ENCODE measurements at regions not wholly inside any gene's neighbourhood (a gene's known extent, or its start where the extent isn't known, plus 50 kb on each side); places are given as distances from the start of the nearest gene placed in this dataset.

DNA sequence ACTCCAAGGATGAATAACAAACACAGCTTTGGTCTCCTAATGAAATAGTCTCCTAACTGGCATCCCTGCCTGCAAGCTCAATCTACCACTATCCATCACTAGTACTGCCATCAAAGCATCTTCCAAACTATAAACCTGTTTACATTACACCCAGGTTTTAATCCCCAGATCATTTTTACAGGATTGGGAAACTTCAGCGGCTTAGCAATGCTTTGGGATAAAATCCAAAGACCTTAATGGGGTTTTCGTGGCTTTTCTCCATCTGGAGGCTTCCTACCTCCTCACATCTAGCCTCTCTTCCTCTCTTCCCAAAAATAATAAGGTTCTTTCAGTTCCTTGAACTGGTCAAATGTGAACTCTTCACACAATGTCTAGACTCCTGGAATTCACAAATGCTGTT, 92.2 kb upstream of the SETBP1 start:
- TF ChIP-seq, protein P1, sequence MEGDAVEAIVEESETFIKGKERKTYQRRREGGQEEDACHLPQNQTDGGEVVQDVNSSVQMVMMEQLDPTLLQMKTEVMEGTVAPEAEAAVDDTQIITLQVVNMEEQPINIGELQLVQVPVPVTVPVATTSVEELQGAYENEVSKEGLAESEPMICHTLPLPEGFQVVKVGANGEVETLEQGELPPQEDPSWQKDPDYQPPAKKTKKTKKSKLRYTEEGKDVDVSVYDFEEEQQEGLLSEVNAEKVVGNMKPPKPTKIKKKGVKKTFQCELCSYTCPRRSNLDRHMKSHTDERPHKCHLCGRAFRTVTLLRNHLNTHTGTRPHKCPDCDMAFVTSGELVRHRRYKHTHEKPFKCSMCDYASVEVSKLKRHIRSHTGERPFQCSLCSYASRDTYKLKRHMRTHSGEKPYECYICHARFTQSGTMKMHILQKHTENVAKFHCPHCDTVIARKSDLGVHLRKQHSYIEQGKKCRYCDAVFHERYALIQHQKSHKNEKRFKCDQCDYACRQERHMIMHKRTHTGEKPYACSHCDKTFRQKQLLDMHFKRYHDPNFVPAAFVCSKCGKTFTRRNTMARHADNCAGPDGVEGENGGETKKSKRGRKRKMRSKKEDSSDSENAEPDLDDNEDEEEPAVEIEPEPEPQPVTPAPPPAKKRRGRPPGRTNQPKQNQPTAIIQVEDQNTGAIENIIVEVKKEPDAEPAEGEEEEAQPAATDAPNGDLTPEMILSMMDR (conservative IDR thresholded peaks at IDR 0.05; ENCODE audit: low read depth, low read length): no peak
- H3K4me3 ChIP-seq (ENCODE audit: low read length): no peak overlapping the region
- DNase-seq (ENCODE audit: low read depth): no peak

DNA sequence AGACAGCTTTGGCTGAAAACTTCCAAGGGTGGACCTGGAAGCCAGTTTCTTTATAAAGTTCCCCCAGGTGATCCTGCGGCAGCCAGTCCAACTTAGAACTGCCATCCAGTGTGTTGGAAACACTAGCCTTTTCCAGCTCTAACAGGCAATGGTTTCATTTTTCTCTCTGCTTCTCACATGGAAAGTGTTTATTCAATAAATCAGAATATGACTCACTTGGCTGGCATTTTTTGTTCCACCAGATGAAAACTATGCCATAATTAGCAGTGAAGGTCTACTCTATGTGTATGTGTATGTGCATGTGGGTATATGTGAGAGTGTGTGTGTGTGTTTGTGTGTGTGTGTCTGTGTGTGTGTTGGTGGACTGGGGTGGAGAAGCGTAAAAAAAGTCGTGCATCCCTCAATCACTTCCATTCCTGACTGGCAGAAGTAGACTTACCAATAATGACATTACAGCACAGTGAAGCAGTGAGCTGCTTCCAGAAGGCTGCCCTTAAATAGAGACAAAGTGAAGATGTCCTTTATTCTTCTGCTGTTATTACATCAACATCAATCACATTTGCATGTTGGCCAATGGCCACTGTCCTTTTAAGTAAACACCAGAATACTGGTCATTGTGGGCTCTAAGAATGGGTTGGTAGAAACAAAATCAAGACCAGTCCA, 90.9 kb upstream of the SETBP1 start:
- TF ChIP-seq, protein P1 (conservative IDR thresholded peaks at IDR 0.05; ENCODE audit: low read depth, low read length): no peak
- peak; percentile 80 for DNase-seq (ENCODE audit: low read depth)
- H3K4me3 ChIP-seq (ENCODE audit: low read length): no peak overlapping the region

DNA sequence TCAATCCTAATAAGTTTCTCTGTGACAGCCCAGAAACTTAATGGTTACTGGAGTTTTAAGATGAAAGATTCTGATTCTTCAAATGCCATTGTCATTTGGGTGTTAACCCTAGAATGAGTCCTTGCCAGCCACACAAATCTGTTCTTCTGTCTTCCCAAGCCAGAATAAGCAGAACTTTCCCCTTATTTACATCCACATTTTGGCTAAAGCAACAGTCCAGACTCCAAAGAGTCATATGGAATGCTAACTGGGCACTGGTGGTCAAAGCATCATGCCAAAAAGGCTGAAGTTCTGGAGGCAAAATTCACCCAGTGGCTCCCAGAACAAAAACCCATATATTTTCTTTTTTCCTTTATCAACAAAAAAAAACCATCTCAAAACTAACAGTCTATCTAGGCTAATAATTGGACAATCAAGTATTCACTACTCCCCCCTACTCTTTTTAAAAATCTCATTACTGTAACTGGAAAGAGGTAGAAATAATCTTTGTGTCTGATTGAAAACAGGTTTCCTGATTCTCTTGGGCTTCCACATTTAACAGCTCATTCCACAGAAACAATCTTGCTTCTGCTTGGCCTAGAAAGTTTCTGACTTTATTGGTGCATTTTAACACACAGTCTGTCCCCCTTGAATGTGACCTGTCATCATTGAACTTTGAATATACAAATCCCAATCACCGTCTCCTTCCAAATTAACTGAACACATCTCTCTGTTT, 89.6 kb upstream of the SETBP1 start:
- no peak for DNase-seq (ENCODE audit: low read depth)
- TF ChIP-seq, protein P1 (conservative IDR thresholded peaks at IDR 0.05; ENCODE audit: low read depth, low read length): no peak
- no peak overlapping the region for H3K4me3 ChIP-seq (ENCODE audit: low read length)

DNA sequence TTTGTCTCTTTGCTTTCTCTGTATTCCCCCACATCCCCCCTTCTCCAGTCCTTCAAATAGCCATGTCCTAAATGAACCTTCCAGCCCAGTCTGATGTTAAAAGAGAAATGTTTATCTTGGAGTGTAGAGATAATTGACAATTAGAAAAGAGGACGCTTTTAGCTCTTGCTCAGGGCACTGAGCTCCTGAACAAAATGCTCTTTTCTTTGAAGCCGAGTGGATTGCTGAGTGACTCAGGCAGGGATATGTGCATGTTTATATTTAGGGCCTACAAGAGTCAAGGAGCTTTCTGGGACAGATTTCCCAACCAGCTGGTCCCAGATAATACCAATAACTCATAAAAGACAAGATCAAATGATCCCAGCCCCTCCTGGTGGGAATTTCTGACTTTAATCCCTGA, 88.0 kb upstream of the SETBP1 start:
- TF ChIP-seq, protein P1 (conservative IDR thresholded peaks at IDR 0.05; ENCODE audit: low read depth, low read length): no peak
- DNase-seq (ENCODE audit: low read depth): no peak
- H3K4me3 ChIP-seq (ENCODE audit: low read length): no peak overlapping the region

DNA sequence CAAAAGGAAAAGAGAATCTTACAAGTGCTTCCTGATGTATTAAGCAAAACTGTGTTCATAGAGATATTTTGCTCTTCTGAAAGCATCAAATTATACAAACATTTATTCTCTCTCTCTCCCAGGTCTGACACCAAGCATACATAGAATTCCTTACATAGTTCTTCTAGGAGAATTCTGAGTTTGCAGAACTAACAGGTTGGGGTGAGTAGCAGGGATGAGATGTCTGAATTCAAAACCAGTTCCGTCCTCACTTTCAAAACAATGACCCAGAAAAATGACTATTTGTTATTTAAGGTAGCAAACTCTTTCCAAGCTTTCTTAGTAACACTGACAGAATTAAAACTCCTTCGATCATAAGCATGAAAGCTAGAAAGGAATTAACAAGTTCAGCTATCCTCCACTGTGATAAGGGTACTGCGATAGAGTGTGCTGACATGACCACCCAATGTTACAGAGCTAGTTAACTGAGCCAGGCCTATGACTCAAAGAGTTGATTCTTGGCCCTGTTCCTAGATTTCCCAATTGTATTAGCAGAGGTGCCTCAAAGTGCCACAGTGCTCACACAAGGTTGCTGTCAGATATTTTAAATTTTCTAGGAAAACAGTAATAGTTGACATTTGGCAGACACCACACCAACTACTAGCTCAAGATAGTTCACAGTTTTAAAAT, 85.8 kb upstream of the SETBP1 start:
- TF ChIP-seq, protein P1 (conservative IDR thresholded peaks at IDR 0.05; ENCODE audit: low read depth, low read length): no peak
- peak; percentile 70 for DNase-seq (ENCODE audit: low read depth)
- no peak overlapping the region for H3K4me3 ChIP-seq (ENCODE audit: low read length)

DNA sequence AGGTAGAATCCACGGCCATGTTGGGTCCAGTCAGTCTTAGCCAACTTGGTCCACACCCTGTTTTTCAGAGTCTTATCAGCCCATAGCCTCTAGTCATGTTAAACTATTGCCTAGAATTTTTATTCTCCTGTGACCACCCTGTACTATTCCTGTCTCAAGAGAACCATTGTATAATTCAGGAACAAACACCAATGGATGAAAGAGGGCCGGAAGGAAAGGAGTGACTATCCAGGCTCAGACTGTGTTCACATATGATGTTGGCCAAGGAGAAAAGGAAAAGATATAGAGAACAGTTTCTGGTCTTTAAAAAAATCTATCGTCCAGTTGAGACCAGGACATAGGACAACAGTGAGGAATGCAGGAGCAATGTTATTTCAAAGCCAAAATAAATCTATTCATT, 82.9 kb upstream of the SETBP1 start:
- H3K4me3 ChIP-seq (ENCODE audit: low read length): no peak overlapping the region
- TF ChIP-seq, protein P1 (conservative IDR thresholded peaks at IDR 0.05; ENCODE audit: low read depth, low read length): no peak
- no peak for DNase-seq (ENCODE audit: low read depth)

Measured in retinal pigment epithelial cell (primary cell).